Right renal cortex interstitium (tissue), 3 donors: ENCODE measurements at regions not wholly inside any gene's neighbourhood (a gene's known extent, or its start where the extent isn't known, plus 50 kb on each side); places are given as distances from the start of the nearest gene placed in this dataset.
"Not testable (repeated sequence)": the region's sequence is repeated elsewhere in the genome, so short reads cannot be mapped to it uniquely, and the experiment has no call there.

Source experiments
- DNase-seq, 3 donors: peaks; one replicate each; pipeline ENCODE4 v3.0.0-alpha.2; 2013; ENCODE audit warnings: low read depth in 3 of 3, low spot score in 2 of 3

- no peak for DNase-seq
Measured at GRCh38 chr6:101011186-101011585, 130.1 kb upstream of the ASCC3 start.

DNA sequence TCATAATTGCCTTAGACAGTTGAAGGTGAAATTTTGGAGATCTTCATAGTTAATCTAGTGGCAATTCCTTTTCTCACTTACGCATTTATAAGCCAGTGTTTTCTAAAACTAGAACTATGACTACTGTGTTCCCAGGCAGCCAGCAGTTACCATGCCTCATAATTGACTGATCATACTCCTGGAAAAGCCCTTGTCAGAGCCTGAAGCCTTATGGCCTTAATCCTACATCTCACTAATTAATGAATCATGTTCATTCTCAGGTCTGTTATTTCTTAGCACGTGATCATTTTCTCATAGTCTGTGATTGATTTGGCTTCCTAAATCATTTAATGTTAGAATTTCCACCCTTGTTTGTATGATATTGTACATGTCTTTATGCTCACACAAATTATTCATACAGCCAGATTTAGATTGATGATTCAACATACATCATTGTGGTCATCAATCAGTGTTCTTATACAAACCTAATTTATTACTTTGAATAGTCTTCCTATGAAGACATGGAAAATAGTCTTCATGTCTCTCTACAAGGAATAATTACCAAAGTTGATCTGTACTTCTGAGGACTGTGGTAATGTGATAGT is 132.6 kb upstream of the ASCC3 start:
- no peak for DNase-seq

DNA sequence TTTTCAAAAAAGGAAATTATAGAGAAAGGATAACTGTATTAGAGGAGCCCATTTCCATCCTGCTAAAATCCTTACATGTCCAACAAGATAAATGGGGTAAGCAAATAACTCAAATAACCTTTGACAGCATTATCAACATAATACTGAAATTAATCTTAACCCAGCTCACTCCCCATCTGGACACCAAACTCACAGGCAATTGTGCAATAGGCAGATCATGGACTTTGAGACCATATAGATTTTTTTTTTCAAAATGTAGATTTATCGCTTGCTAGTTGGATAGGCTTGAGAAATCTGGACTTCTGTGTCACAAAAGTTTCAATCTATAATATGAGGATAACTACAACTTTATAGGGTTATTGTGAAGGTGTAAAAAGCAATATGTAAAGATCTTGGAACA is 134.4 kb upstream of the ASCC3 start:
- no peak for DNase-seq

GRCh38 chr6:101016163-101016562 is 135.0 kb upstream of the ASCC3 start:
- DNase-seq = no peak

DNA sequence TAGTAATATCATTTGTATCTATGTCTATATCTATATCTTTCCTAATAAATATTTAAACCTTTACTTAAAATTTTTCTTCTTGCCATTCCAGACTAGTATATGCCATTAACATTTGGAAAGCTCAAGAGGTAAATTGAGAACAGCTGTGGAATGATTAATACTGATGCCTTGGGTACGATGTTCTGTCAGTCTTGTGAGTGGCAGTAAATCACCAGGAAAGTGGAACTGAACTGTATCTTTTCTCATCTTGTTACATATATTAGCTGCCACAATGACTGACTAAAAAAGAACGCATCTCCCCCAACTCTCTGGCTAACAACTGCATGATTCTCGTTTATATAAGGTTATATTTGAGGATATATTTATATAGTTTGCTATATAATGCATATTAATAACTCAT is 137.0 kb upstream of the ASCC3 start:
- DNase-seq = no peak

- no peak for DNase-seq
Measured at GRCh38 chr6:101021504-101021903, 140.4 kb upstream of the ASCC3 start.

DNA sequence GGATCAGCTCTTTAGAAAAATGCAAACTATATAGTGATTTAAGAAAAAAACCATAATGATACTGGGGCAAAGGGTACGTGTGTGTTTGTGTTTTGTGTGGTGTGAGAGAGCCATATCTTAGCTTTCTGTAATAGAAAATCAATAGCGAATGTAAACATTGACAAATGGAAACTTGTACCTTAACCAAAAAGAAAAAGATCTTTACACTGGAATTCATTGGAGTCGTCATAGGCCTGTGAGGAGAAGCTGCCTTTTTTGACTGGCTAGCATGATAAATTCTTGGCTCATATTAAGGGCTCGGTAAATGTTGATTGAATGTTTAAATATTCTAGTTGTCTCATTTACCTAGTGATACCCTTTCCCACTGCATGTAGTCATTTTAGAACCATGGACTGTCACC is 161.8 kb upstream of the ASCC3 start:
- DNase-seq = no peak

GRCh38 chr6:101058296-101058695 is 177.2 kb upstream of the ASCC3 start:
- DNase-seq = no peak

GRCh38 chr6:101066481-101066880 is 185.4 kb upstream of the ASCC3 start:
- no peak for DNase-seq

DNA sequence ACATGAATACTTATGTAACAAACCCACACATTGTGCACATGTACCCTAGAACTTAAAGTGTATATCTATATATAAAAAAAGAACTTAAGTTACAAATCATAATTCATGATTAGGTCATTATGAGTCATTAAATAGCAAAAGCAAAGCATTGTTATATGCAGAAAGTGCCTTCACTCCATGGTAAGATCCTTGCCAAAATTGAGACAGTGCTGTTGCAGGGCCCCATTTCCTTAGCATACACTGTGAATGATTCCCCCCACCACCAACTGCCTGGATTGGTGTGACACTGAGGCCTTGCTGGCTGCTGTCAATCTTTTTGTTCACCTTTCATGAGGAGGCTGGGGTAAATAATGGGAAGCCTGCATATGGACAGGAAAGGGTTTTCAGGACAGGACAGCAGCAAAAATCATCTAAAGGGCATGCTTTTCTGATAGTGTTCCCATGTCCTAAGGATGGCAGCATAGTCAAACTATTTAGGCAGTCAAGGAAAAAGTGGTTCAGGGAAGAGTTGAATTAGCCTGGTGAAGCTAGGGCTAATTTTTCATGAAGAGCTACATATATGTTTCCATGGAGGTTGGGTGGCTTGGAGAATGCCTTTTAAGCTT is 188.2 kb upstream of the ASCC3 start:
- DNase-seq = no peak

DNA sequence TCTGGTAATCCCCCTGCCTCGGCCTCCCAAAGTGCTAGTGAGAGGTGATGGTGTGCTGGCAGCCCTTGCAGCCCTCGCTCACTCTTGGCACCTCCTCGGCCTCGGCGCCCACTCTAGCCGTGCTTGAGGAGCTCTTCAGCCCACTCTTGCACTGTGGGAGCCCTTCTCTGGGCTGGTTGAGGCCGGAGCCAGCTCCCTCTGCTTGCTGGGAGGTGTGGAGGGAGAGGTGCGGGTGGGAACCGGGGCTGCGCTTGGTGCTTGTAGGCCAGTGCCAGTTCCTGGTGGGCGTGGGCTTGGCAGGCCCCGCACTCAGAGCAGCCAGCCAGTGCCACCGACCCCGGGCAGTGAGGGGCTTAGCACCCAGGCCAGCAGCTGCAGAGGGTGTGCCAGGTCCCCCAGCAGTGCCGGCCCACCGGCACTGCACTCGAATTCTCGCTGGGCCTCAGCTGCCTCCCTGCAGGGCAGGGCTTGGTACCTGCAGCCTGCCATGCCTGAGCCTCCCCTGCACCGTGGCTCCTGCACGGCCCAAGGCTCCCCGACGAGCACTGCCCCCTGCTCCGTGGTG is 189.0 kb upstream of the ASCC3 start:
- DNase-seq = no peak

DNA sequence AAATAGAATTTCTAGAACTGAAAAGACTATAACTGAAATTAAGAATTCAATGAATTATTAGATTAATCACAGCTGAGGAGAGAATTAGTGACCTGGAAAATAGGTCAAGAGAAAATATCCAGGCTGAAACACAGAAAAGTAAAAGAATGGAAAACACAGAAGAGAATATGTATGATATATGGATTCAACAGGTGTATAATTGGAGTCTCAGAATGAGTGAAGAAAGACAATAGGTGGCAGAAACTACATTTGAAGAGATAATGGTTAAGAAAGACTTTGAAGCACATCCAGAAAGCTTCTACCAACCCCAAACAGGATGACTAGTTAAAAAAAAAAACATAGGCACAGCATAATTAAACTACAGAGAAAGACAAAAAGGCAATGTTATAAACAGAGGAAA is 196.2 kb upstream of the ASCC3 start:
- DNase-seq = no peak

GRCh38 chr6:101079696-101080270 is 198.7 kb upstream of the ASCC3 start:
- no peak for DNase-seq

GRCh38 chr6:101080597-101080996 is 199.5 kb upstream of the ASCC3 start:
- DNase-seq = no peak

GRCh38 chr6:101083533-101084175 is 202.5 kb upstream of the ASCC3 start:
- DNase-seq = no peak

GRCh38 chr6:101085327-101085726 is 204.2 kb upstream of the ASCC3 start:
- no peak for DNase-seq

DNA sequence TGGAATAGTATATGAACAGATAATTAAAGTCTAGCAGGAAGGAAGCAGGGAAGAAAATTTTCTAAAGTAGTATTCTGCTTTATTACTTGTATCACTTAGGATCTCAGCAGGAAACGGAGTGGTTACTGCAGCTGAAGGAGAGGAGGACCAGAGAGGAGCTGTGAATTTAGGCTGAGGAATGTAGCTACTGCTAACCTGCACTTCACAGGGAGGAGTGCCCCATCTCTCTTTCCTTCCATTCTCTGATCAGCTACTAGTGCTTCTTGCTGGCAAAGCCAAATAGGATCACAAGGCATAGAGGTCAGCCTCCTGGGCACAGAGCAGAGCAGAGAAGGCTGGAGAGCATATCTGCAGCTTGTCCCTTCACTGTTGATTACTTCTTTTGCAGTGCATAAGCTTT is 205.3 kb upstream of the ASCC3 start:
- DNase-seq = no peak

GRCh38 chr6:101088594-101088993 is 207.5 kb upstream of the ASCC3 start:
- no peak for DNase-seq

DNA sequence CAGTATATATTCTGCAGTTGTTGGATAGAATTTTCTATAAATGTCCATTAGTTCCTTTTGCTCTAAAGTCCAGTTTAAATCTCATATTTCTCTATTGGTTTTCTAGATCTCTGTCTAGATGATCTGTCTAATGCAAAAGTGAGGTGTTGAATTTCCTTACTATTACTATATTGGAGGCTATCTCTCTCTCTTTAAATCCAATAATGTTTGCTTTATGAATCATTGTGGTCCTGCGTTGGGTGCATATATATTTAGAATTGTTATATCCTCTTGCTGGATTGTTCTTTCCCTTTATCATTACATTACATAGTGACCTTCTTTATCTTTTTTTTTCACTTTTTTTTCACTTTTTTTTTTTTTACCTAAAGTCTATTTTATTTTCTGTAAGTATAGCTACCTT is 208.5 kb upstream of the ASCC3 start:
- no peak for DNase-seq

DNA sequence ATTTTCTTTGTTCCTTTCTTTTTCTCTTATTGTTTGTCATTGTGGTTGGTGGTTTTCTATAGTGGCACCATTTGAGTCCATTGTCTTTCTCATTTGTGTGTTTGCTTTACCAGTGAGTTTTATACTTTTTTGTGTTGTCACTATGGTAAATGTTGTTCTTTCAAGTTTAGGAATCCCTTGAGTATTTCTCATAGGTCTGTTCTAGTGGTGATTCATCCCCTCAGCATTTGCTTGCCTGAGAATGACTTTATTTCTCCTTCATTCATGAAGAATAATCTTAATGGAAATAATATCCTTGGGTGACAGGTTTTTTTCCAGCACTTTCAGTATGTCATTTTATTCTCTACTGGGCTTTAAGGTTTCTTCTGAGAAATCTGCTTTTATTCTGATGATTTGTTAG is 209.2 kb upstream of the ASCC3 start:
- DNase-seq = no peak

DNA sequence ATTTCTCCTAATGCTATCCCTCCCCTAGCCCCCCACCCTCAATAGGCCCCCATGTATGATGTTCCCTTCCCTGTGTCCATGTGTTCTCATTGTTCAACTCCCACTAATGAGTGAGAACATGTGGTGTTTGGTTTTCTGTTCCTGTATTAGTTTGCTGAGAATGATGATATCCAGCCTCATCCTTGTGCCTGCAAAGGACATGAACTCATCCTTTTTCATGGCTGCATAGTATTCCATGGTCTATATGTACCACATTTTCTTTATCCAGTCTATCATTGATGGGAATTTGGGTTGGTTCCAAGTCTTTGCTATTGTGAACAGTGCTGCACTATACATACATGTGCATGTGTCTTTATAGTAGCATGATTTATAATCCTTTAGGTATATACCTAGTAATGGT is 217.5 kb upstream of the ASCC3 start:
- DNase-seq = not testable (repeated sequence)

DNA sequence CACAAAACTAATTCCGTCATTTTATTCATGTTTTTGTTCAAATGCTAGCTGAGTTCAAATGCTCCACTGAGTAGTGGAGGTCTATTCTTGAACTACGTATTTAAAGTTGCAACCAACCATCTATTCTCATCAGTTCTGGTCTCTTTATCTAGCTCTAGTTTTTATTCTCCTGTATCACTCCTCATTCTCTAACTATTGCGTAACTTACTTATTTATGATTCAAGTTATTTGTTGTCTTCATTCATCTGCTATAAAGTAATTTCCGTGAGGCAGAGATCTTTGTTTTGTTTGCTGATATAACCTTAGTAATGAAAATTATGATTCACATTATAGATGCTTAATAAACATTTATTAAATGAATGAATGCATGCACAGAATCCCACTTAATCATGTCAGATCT is 221.6 kb upstream of the ASCC3 start:
- no peak for DNase-seq
